GM12865 (cell line): ENCODE measurements at regions not wholly inside any gene's neighbourhood (a gene's known extent, or its start where the extent isn't known, plus 50 kb on each side); places are given as distances from the start of the nearest gene placed in this dataset.
A peak's percentile ranks its signal among the peaks of the same experiment; 100 is the strongest.

ENCODE experiments used
- DNase-seq: peaks from one replicate; pipeline ENCODE4 v3.0.0; 2010; ENCODE audit warnings: low read depth
- H3K4me3 ChIP-seq: 2 replicates; pipeline ENCODE4 v1.5.1; 2011; ENCODE audit warnings: mild to moderate bottlenecking, low read depth, low read length, control low read depth
- TF ChIP-seq, protein P1 (sequence below): IDR thresholded peaks from 2 replicates; pipeline ENCODE4 v1.5.1; 2011; ENCODE audit warnings: low read length, control low read depth, low read depth, inconsistent platforms; ENCODE audit not compliant: insufficient read depth; ENCODE audit errors: missing control alignments

GRCh38 chr5:73305386-73305785, 132.4 kb downstream of the TMEM174 start:
- DNase-seq, result no peak
- TF ChIP-seq, protein P1, sequence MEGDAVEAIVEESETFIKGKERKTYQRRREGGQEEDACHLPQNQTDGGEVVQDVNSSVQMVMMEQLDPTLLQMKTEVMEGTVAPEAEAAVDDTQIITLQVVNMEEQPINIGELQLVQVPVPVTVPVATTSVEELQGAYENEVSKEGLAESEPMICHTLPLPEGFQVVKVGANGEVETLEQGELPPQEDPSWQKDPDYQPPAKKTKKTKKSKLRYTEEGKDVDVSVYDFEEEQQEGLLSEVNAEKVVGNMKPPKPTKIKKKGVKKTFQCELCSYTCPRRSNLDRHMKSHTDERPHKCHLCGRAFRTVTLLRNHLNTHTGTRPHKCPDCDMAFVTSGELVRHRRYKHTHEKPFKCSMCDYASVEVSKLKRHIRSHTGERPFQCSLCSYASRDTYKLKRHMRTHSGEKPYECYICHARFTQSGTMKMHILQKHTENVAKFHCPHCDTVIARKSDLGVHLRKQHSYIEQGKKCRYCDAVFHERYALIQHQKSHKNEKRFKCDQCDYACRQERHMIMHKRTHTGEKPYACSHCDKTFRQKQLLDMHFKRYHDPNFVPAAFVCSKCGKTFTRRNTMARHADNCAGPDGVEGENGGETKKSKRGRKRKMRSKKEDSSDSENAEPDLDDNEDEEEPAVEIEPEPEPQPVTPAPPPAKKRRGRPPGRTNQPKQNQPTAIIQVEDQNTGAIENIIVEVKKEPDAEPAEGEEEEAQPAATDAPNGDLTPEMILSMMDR, result no peak
- H3K4me3 ChIP-seq, result no peak overlapping the region

GRCh38 chr5:73304381-73304780, 131.4 kb downstream of the TMEM174 start:
- DNase-seq, result no peak
- TF ChIP-seq, protein P1, result no peak
- no peak overlapping the region for H3K4me3 ChIP-seq

- TF ChIP-seq, protein P1, result peak; percentile 16
- peak; percentile 6 for DNase-seq
- no peak overlapping the region for H3K4me3 ChIP-seq
Observed at GRCh38 chr5:73303148-73304079, 130.4 kb downstream of the TMEM174 start.

- H3K4me3 ChIP-seq, result no peak overlapping the region
- DNase-seq, result no peak
- TF ChIP-seq, protein P1, result no peak
Observed at GRCh38 chr5:73302797-73303147, 129.8 kb downstream of the TMEM174 start.

DNA sequence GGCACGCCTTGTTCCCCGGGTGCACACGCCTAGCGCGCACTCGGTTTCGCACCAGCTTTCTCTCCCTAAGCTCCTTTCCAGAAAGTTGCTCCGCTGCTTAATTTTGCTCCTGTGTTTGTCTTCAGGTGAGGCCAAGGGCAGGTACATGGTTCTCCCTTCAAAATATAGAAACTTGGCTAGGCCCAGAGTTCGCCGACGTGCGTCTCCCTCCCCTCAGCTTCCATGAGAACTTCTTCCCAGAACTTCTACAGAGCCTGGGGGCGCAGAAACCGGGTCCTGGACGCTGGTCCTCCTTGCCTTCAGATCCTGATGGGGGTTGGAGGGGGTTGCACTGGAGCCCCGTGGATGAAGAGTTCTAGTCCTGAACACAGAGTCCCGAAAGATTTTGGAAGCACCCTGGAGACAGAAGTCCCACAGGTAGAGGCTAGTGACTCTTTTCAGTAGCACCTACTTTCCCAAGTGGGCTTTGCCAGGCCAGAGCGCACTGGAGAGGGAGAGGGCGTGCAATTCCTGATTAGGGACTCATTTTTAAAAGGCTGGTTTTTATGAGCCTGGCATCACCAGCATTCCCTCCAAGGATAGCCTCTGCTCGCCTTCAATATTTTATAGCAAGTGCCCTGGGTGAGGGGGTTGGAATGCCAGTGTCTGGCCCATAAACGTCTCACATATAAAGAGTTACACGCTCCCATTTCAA, 128.4 kb downstream of the TMEM174 start:
- no peak for DNase-seq
- TF ChIP-seq, protein P1, result no peak
- H3K4me3 ChIP-seq, result no peak overlapping the region

GRCh38 chr5:73300337-73301207, 127.6 kb downstream of the TMEM174 start:
- TF ChIP-seq, protein P1, result no peak
- no peak for DNase-seq
- no peak overlapping the region for H3K4me3 ChIP-seq
